ENCODE measurements at regions not wholly inside any gene's neighbourhood (a gene's known extent, or its start where the extent isn't known, plus 50 kb on each side); places are given as distances from the start of the nearest gene placed in this dataset.

DNA sequence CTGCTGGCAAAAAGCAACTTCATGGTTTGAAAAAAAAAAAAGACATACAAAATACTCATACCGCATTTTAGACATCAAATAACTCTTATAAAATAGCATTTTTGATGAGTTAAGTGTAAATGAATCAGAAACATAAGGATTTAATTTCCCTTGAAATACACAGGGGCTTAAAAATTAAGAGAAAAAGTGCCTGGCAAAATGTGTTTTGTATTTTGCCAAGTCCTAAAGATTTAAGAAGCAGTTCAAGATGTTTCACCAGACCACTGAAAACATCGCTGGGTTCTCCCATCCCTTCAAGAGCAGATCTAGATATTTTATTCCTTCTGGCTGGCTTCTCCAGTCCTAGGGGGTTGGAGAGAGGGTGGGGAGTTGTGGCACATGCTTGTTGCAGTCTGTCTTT lies 396.4 kb downstream of the INHBA start:
- BruUV-seq (replicated peaks): no TSS peak
- Mint-ChIP-seq H3K4me3 (ENCODE audit: unreplicated experiment) (no peak overlapping the region), H3K36me3 (ENCODE audit: insufficient read depth, unreplicated experiment) (no peaks in the 10 kb centered on the region), H3K27ac (ENCODE audit: low read depth, unreplicated experiment) (no peak overlapping the region), H3K4me1 (ENCODE audit: insufficient read depth, unreplicated experiment) (no peaks in the 10 kb centered on the region), H3K27me3 (ENCODE audit: insufficient read depth, unreplicated experiment) (no peaks in the 10 kb centered on the region), H3K9me3 (ENCODE audit: unreplicated experiment) (no peaks in the 10 kb centered on the region)
- POLR2A ChIA-PET: no interaction called here
- intact Hi-C loops (cut with micrococcal nuclease): no loop called here
- CTCF ChIA-PET: no interaction called here
- DNase-seq (ENCODE audit: unreplicated experiment): no peak
- TF ChIP-seq, protein P1, sequence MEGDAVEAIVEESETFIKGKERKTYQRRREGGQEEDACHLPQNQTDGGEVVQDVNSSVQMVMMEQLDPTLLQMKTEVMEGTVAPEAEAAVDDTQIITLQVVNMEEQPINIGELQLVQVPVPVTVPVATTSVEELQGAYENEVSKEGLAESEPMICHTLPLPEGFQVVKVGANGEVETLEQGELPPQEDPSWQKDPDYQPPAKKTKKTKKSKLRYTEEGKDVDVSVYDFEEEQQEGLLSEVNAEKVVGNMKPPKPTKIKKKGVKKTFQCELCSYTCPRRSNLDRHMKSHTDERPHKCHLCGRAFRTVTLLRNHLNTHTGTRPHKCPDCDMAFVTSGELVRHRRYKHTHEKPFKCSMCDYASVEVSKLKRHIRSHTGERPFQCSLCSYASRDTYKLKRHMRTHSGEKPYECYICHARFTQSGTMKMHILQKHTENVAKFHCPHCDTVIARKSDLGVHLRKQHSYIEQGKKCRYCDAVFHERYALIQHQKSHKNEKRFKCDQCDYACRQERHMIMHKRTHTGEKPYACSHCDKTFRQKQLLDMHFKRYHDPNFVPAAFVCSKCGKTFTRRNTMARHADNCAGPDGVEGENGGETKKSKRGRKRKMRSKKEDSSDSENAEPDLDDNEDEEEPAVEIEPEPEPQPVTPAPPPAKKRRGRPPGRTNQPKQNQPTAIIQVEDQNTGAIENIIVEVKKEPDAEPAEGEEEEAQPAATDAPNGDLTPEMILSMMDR (IDR thresholded peaks at IDR 0.05; ENCODE audit: unreplicated experiment): no peak

DNA sequence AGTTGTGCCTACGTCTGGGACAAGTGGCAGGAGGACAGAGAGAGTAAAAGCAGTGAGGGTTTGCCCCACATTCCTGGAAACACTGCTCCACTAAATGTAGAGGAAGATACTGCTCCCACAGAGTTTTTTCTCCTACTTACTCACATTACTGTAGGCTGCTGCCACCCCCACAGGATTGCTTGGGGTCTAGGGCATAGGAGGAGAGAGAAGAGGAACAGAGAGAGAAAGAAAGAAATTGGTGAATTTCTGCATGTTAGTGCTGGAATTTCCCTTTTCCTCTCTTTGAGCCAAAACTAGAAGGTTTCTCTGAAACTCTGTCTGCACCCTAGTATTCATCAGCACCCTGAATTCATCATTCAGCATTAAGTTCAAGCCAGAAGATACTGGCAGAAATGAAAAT lies 397.9 kb downstream of the INHBA start:
- no peak for DNase-seq (ENCODE audit: unreplicated experiment)
- TF ChIP-seq, protein P1 (IDR thresholded peaks at IDR 0.05; ENCODE audit: unreplicated experiment): no peak
- intact Hi-C loops (cut with micrococcal nuclease): no loop called here
- Mint-ChIP-seq H3K9me3 (ENCODE audit: unreplicated experiment) (no peaks in the 10 kb centered on the region), H3K27ac (ENCODE audit: low read depth, unreplicated experiment) (no peak overlapping the region), H3K4me1 (ENCODE audit: insufficient read depth, unreplicated experiment) (no peaks in the 10 kb centered on the region), H3K36me3 (ENCODE audit: insufficient read depth, unreplicated experiment) (no peaks in the 10 kb centered on the region), H3K4me3 (ENCODE audit: unreplicated experiment) (no peak overlapping the region), H3K27me3 (ENCODE audit: insufficient read depth, unreplicated experiment) (no peaks in the 10 kb centered on the region)
- ChIA-PET CTCF (no interaction called here), POLR2A (no interaction called here)
- no TSS peak for BruUV-seq (replicated peaks)

DNA sequence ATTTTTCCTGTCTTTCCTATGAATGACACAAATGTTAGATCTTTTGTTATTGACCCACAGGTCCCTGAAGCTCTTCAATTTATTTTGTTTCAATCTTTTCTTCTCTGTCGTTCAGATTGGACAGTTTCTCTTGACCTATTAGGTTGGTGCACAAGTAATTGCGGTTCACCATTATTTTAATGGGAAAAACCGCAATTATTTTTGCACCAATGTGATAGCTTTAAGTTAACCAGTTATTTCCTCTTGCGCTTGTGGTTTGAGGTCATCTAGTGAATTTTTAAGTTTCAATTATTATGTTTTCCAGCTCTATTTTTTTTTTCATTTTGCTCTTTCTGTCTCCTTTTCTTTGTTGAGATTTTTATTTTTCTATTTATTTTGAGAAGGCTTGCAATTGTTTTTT lies 399.2 kb downstream of the INHBA start:
- no peak for DNase-seq (ENCODE audit: unreplicated experiment)
- intact Hi-C loops (cut with micrococcal nuclease): no loop called here
- Mint-ChIP-seq H3K27me3 (ENCODE audit: insufficient read depth, unreplicated experiment) (no peaks in the 10 kb centered on the region), H3K27ac (ENCODE audit: low read depth, unreplicated experiment) (no peak overlapping the region), H3K9me3 (ENCODE audit: unreplicated experiment) (no peaks in the 10 kb centered on the region), H3K4me3 (ENCODE audit: unreplicated experiment) (no peak overlapping the region), H3K4me1 (ENCODE audit: insufficient read depth, unreplicated experiment) (no peaks in the 10 kb centered on the region), H3K36me3 (ENCODE audit: insufficient read depth, unreplicated experiment) (no peaks in the 10 kb centered on the region)
- TF ChIP-seq, protein P1 (IDR thresholded peaks at IDR 0.05; ENCODE audit: unreplicated experiment): no peak
- BruUV-seq (replicated peaks): no TSS peak
- CTCF ChIA-PET: interaction anchor here (0.6 kb wide), 2 partner anchors 13 to 159 kb away, joined by 3 to 5 read pairs; no protein-coding TSS in a partner anchor
- POLR2A ChIA-PET: interaction anchor here (0.7 kb wide), 1 partner anchor 724 kb away, joined by 6 read pairs; no protein-coding TSS in a partner anchor

DNA sequence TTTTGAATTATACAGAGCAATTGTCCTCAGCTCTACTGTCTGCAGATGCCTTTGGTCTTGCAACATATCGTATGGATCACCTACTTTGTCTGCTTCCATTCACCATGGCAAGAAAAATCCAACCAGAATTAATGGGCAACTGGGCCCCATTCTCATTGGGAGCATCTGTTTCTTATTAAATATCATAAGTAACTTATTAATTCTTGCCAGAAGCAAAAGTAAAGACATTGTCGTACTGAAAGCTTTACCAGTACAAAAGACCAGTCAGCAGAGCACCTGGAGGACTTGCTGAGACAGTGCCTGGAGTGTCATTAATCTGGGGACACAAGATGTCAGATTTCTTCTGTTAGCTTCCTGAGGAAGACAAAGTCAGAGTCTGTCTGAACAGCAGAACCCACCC lies 404.5 kb downstream of the INHBA start:
- TF ChIP-seq, protein P1 (IDR thresholded peaks at IDR 0.05; ENCODE audit: unreplicated experiment): no peak
- ChIA-PET POLR2A (no interaction called here), CTCF (interaction anchor here (0.5 to 1.7 kb wide), 3 partner anchors 10 to 252 kb away, joined by 3 to 7 read pairs (median 3); no protein-coding TSS in a partner anchor)
- H3K9me3 Mint-ChIP-seq (ENCODE audit: unreplicated experiment): no peaks in the 10 kb centered on the region
- BruUV-seq (replicated peaks): no TSS peak
- intact Hi-C loops (cut with micrococcal nuclease): loop anchor here (10.0 kb wide), 1 partner anchor 154 kb away; no protein-coding TSS in a partner anchor
- no peaks in the 10 kb centered on the region for H3K36me3 Mint-ChIP-seq (ENCODE audit: insufficient read depth, unreplicated experiment)
- H3K27me3 Mint-ChIP-seq (ENCODE audit: insufficient read depth, unreplicated experiment): no peaks in the 10 kb centered on the region
- H3K27ac Mint-ChIP-seq (ENCODE audit: low read depth, unreplicated experiment): no peak overlapping the region
- DNase-seq (ENCODE audit: unreplicated experiment): no peak
- no peak overlapping the region for H3K4me3 Mint-ChIP-seq (ENCODE audit: unreplicated experiment)
- H3K4me1 Mint-ChIP-seq (ENCODE audit: insufficient read depth, unreplicated experiment): peaks cover 2% of the 10 kb centered on the region

Data from MCF 10A (cell line).